Left forelimb (tissue), 1 donor: ENCODE measurements at regions not wholly inside any gene's neighbourhood (a gene's known extent, or its start where the extent isn't known, plus 50 kb on each side); places are given as distances from the start of the nearest gene placed in this dataset.

ENCODE experiments used
- DNase-seq: peaks from one replicate; pipeline ENCODE4 v3.0.0-alpha.2; 2018; ENCODE audit warnings: low spot score

DNA sequence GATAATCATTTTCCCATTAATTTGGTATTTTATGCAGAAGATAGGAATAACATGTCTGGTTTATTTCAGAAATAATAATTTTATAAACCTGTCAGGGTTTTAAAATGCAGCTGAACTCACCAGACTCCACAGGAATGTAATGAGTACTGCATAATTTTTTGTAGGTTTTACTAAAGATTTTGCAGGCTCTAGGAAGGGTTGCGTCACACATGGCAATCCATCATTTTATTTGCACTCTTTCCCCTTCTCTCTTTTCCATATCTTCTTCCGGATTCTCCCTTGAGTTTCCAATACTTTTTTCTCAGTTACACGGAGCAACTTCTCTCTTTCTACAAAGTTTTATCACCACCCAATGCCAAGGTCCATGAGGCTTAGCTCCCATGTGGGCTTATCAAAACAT is 234.7 kb downstream of the NFKBIZ start:
- DNase-seq: no peak

DNA sequence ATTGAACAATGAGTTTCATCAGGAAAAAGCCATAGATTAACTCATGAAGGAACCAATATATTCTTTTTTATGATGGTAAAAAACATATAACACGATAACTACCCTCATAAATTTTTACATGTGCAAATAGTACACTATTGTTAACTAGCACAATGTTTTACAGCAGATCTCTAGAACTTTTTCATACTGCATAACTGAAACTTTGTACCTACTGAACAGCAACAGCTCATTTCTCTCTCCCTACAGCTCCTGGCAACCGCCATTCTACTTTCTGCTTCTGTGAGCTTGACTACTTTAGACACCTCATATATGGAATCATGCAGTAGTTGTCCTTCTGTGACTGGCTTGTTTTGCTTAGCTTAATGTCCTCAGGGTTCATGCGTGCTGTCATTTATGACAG is 235.4 kb downstream of the NFKBIZ start:
- no peak for DNase-seq

DNA sequence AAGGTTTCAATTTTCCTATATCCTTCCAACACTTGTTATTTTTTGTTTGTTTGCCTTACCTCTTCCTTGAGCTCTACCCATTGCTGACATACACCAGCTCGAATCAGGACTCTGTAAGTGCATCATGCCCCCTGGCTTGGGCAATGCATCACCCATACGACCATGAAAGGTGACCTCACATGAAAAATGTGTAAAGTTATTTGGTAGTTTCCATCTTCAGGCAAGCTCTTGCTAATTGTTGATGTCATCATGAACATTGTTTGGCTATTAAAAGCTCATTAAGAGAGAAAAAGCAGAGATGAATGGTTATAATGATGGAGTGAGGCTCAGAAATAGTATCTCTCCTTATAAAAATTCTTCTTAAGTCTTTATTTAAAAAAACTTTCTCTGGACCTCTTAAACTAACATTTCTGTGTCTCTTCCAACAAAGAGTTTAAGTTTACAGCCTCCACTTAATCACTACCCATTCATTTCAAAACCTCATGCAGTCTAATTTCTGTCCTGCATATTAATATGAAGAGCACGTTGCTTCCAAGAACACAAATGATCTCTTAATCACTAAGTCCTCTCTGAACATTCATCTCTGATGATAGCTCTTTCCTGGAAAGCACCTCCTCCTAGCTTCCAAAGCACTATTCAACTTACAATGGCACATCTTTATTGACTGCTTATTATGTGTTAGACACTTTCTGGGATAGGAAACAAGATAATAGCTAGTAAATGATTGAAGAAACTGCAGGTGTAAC is 236.3 kb downstream of the NFKBIZ start:
- no peak for DNase-seq

DNA sequence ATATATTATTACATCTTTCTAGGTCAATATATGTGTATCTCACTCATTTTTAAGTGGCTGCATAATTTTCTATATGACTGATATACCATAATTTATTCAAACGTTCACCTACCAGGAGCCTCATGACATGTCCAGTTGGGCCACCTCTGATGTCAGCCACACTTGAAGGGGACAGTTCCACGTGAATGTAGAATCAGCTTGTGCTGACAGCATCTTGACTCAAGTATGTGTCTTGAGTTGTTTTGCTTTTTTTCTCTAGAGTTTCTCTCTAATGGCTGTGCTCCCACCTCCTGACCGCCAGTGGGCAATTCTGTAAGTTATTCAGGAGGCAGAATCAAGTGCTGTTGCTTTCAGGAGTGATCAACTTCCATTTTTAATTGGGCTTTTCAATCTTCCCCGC is 237.9 kb downstream of the NFKBIZ start:
- no peak for DNase-seq

DNA sequence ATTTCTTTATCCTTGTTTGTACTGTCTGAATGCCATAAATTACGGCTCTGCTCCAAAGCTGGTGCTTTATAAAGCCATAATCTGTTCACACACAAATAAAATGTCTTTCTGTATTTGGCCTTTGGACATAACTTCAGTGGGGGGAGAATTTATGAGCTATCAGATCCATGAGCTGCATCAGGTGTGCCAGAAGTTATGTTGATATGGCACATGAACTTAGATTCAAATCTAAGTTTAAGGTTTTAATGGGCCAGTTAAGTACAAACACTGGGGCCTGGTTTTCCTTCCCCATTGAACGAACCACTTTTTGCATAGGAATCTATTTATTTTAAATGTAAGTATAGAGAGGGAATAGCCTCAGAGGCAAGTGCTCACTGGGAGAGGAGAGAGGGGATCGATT is 239.9 kb downstream of the NFKBIZ start:
- DNase-seq: no peak

DNA sequence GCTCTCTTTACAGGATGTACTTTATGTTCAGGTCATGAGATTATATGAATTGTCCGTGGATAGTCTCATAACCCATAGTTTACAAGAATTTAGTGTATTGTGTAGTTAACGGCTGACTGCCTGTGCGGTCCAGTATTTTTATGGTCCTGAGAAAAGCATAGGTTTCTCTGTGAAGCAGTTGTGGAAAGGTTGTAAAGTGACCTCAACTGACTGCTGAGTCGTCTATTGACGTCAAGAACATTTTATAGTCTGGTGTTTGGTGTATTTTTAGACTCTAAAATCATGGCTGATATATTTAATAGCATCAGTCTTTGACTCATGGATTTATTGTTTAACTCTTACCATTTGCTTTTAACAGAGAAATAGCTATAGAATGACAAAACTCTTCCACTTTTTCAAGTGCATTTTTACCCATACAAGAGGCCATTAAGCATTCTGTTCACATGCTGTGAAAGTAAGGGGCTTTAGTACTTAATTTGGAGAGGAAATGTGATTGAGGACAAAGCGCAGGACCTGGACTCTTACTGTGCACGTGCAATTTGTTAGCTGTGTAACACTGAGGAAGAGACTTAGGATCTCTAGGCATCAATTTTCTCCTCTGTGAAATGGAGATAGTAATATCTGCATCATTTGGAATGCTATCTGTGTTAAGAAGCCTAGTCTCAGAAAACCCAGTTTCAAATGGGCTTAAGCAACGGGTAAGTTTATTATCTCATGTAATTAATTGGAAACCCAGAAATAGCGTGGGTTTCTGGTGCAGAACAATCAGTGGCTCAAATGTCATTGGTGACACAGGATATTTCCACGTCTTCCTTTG is 240.8 kb downstream of the NFKBIZ start:
- DNase-seq: no peak

DNA sequence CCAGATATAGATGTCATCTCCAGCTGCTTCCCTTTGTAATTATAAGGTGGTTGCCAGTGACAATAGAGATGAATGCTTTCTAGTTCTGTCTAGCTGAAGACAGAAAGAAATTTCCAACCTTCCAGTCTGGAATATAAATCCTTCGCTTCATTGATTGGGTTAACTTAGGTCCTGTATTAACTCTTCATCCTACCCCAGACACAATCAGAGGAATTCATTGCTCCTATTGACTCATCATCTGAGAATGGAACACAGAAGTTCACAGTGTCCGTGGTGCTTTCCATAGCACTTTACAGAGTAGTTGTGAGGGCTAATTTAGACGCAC is 241.4 kb downstream of the NFKBIZ start:
- no peak for DNase-seq

DNA sequence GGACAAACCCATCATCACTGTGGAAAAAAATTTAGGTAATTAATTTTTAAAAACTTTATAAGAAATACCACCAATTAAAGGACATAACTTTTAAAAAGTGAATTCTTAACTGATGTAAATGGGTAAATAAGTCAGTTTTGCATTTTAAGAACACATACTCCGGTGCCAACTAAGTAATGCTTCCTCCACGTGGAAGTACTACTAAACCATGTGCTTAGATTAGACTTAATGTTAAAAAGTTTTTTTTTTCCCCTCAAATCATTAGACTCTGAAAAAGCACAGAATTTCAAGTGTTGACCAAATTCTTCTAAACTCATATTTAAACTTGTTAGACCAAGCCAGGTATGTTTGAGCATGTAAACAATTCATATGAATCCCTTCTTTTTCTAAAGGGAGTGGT is 242.0 kb downstream of the NFKBIZ start:
- DNase-seq: no peak

DNA sequence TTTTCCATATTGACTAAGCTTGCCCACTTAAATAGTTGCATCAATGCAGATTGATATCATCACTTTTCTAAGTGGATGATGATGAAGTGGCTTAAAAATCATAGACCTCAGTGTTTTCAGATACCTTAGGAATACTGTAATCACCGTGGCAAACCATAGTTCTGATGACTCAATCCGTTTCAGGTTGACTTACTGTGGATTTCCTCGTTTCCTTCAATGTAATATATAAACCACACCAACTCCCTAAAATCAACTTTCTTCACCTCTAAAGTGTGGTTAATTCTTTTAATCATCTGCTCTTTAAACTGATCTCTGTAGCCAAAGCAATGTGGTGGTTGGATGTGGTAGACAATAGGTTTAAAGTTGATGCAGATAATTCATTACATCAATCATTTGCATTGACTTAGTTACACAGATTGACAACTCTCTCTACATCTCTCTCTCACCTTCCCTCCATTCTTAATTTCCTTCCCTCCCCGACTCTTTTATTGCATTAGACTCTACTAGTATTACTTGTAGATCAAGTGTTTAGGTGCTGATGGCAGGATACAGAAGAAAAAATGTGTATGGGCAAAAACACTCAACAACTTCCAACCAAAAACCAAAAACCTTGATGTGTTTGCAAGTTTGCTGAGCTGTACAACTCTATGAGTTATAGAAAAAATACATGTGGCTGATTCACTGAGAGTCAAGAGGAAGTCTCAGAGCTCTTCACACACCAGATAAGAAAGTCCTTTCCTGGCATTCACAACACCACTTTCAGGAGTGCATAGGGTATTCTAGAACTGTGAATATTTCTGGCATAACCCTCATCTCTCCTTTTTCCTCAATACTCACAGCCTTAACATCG is 243.5 kb downstream of the NFKBIZ start:
- DNase-seq: no peak

DNA sequence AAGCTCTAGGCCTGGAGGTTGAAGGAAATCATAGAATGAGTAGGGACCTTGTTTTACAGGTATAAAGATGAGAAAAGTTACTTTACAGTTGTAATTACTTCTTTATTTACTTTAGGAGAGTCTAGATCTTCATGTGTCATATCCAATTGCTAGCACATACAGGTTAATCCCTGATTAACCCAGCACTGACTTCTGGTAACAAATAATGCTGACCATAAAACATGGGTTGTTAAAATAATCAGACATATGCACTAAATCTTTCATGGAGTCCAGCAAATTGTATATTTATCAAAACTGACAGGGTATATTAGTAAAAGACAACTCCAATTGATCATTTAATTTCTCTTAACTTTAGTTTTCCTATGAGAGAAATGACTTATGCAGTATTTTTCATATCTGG is 245.2 kb downstream of the NFKBIZ start:
- no peak for DNase-seq

DNA sequence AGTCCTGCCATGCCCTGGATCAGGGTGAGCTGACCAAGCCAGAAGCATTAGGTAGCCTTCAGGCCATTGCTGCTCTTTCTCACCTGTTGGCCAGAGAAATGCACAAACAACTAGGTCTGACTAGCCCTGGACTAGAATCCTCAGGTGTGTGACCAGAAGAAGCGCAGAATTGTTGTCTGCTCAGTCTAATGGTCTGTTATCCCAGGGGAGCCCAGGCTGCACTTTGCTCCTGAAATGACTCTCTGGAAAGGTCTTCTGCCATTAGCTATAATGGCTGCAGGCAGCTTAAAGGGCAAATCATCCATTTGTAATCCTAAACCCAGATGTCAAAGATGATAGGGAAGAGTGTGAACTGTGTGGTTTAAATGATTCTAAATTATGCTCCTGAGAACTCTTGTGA is 246.1 kb downstream of the NFKBIZ start:
- no peak for DNase-seq

DNA sequence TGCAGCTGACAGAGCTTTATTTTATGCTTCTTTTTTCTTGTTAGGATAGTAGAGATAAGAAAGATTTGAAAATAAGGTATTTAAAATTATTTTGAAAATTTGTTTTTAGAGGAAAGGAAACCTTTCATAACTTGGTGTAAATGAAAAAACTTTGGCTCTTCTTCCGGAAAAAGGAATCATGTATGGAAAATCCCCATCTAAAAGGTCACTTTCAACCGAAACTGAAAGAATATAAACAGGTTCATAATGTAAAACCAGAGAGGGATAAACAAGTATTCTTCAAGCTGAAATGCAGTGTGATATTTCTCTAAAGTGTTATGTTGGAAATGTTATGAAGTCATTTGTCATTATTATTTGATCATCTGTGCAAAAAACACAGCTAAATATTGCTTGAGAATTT is 246.8 kb downstream of the NFKBIZ start:
- DNase-seq: no peak

DNA sequence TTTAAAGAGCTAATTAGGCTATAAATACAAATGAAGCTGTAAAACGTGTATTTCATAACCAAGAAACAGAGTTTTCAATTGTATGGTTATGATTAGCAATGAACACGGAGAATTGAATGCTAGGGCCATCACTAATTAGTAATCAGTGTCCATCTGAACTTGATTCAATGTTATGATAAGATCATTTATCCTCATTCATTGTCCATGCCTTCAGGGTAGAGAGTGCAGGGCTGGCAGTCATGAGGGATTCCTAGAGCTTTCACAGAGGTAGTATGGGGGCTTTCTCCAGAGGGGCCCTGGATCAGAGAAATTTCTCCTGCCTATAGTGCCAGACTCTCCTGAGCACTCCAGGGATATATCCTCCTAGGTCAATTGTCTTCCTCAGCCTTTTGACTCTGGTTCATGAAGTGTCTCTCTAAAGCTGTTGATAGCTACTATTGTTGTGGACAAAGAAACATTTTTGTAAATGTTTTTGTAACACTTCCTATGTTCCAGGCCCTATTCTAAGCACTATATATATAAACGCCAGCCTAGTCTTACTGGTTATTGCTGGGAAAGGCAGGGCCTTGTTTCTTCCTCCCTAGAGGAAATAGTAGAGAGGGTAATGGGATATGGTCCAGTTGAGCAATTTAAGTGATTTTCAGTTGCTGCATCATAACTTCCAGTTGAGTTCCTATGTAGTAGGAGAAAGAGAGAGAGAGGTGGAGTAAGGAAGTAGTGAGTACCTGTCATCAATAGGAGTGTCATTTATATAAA is 249.0 kb downstream of the NFKBIZ start:
- no peak for DNase-seq

DNA sequence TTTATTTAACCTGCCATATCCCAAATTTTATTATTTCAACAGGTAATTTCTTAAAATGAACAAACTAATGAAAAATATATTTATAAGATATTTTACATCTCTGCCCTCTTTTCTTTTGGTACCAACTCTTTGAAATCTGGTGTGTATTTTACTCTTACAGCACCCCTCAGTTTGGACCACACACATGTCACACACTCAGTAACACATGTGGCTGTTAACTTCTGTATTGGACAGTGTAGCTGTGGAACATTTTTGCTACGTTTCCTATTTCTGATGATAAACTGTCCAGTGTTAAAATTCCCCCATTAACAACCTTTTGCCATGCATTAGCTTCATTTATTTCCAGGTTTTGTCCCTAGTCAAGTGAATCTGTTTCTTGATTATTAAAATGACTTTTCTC is 250.6 kb downstream of the NFKBIZ start:
- no peak for DNase-seq

DNA sequence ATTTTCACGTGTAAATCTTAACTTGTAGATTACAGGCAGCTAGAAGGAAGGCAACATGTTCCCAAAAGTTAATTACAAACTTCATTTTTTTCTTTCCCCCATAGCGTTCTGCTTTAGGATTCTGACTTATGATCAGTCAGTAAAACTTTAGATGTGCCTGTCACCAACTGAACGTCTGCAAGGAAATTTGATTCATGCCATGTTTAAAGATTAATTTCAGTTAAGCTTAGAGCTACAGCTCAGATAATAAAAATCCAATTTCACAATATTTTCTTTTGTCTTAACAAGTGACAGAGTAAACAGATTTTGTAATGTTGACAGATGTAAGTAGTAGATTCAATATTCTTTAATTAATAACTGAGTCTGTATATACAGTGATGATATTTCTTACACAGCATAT is 253.1 kb downstream of the NFKBIZ start:
- DNase-seq: no peak

DNA sequence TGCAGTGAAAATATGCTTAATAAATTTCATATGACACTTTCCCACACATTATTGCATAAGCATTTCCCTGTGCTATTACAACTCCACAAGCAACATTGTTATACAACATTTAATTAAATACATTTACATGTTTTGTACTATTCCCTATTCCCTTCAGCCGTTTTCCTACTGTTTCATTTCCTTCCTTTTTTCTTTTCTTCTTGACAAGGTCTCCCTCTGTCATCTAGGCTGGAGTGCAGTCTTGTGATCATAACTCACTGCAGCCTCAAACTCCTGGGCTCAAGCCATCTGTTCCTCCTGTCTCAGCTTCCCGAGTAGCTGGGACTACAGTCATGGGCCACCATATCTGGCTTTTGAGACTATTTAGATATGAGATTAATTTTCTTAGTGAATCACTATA is 254.7 kb downstream of the NFKBIZ start:
- DNase-seq: no peak

DNA sequence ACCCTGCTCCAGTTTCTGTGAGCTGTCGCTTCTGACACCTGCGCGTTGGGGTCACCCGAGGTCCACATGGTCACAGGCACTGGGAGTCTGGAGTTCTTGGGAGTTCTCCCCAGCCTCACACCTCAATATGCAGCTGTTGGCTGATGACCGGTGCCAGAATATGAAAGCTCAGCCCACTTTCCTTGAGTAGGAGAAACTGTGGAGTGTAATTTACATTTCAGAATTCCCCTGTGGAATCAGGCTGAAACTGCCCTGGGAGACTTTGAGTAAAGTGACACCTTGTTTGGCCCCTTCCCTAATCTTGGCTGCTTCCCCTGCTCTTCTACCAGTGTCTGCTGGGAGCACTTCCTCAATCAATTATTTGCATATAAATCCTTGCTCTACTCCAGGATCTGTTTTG is 255.9 kb downstream of the NFKBIZ start:
- DNase-seq: no peak

DNA sequence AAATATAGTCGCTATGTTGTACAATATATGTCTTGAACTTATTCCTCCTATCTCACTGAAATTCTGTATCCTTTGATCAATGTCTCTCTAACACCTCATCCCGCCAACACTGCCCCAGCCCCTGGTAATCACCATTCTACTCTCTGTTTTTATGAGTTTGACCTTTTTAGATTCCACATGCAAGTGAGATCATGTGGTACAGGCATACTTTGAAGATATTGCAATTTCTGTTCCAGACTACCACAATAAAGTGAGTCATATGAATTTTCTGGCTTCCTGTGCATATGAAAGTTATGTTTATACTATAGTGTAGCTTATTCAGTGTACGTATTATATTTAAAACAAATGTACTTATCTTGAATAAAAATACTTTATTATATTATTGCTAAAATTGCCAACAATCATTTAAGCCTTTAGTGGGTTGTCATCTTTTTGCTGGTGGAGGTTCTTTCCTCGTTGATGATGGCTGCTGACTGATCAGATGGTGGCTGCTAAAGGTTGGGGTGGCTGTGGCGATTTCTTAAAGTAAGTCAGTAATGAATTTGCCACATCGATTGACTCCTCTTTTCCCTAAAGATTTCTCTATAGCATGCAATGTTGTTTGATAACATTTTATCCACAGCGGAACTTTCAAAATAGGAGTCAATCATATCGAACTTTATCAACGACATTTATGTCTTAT is 257.2 kb downstream of the NFKBIZ start:
- no peak for DNase-seq

DNA sequence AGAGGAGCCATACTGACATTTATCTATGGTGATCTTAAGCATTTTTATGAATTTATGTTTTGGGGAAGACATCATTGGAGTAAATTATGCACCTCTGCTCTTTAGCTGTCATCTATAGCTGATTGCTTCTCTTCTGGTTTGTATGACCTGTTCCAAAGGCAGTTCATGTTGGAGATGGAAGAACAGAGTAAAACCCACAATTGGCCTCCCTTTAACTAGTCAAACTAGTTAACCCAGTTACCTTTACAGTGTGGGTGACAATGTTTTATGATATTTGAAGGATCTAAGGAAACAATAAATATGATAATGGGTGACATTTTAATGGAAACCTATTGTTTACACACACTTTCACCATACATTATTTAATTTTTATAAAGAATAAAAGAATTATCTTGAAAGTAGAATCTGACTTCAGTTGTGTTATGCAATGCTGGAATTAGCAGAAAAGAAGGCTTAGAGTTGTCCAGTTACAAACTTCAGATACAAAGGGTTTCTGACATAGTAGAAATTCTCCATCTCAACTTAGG is 263.5 kb downstream of the NFKBIZ start:
- DNase-seq: no peak

DNA sequence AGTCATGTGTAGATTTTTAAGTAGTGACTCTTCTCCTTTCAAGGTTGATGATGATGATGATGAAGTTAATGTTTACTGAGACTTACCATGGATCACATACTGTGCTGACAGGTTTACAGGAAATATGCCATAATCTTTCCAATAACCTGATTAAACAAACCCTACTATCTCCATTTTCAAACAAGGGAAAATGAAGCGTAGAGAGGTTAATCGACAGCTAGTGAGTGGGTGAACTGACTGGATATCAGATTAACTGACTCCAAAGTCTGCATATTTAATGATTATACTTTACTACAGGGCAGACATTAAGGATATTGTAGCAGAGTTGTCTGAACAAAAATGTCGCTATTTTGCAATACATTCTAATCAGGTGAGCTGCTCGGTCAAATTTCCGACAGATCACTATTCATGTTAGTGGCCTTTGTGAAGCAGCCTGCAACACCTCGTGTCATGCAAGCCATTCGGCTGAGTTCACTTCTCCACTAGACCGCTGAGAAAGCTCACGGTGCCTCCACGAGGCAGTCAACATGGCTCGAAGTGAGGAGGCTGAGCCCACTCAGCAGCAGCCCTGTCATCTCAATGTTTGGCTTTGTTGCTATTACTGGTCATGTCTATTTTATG is 264.2 kb downstream of the NFKBIZ start:
- DNase-seq: no peak
